ENCODE measurements at regions not wholly inside any gene's neighbourhood (a gene's known extent, or its start where the extent isn't known, plus 50 kb on each side); places are given as distances from the start of the nearest gene placed in this dataset.
"Not testable (repeated sequence)": the region's sequence is repeated elsewhere in the genome, so short reads cannot be mapped to it uniquely, and the experiment has no call there.

GRCh38 chr1:118555638-118556037, 370.6 kb upstream of the SPAG17 start:
- H3K4me3 ChIP-seq: no peak overlapping the region
- H3K4me1 ChIP-seq: no peaks in the 10 kb centered on the region
- H3K27ac ChIP-seq: no peak overlapping the region
- no peaks in the 10 kb centered on the region for H3K9me3 ChIP-seq
- H3K36me3 ChIP-seq: no peaks in the 10 kb centered on the region
- DNase-seq: no peak
- H3K27me3 ChIP-seq: no peaks in the 10 kb centered on the region
- 89 to 91% methylated on average over 3 of the region's 3 CpGs for WGBS, 2 donors
- no peak for TF ChIP-seq EP300 (IDR thresholded peaks at IDR 0.05)
- no peak for TF ChIP-seq POLR2AphosphoS5 (IDR thresholded peaks at IDR 0.05)
- no peak for TF ChIP-seq POLR2A (IDR thresholded peaks at IDR 0.05)
- TF ChIP-seq CTCF (IDR thresholded peaks at IDR 0.05): no peak
- intact Hi-C loops (cut with DNase I): no loop called here

GRCh38 chr1:118535901-118536300, 350.9 kb upstream of the SPAG17 start:
- no peak for DNase-seq
- TF ChIP-seq EP300 (IDR thresholded peaks at IDR 0.05): no peak
- no peak for TF ChIP-seq POLR2AphosphoS5 (IDR thresholded peaks at IDR 0.05)
- TF ChIP-seq CTCF (IDR thresholded peaks at IDR 0.05): no peak
- no peak for TF ChIP-seq POLR2A (IDR thresholded peaks at IDR 0.05)
- H3K4me1 ChIP-seq: no peaks in the 10 kb centered on the region
- no peaks in the 10 kb centered on the region for H3K27me3 ChIP-seq
- no peaks in the 10 kb centered on the region for H3K36me3 ChIP-seq
- intact Hi-C loops (cut with DNase I): no loop called here
- H3K4me3 ChIP-seq: no peak overlapping the region
- WGBS, 2 donors: 47 to 58% methylated on average over 3 of the region's 3 CpGs
- no peak overlapping the region for H3K27ac ChIP-seq
- H3K9me3 ChIP-seq: no peaks in the 10 kb centered on the region

- H3K9me3 ChIP-seq; H3K4me1 ChIP-seq; H3K36me3 ChIP-seq; intact Hi-C loops (cut with DNase I); DNase-seq; H3K27me3 ChIP-seq; H3K4me3 ChIP-seq; H3K27ac ChIP-seq: not testable (repeated sequence)
- 77 to 94% methylated on average over 1 of the region's 1 CpG for WGBS, 2 donors
Observed at GRCh38 chr1:118511922-118512321, 326.9 kb upstream of the SPAG17 start.

- Histone ChIP-seq H3K27ac (no peak overlapping the region), H3K4me3 (no peak overlapping the region), H3K27me3 (no peaks in the 10 kb centered on the region), H3K9me3 (no peaks in the 10 kb centered on the region), H3K36me3 (no peaks in the 10 kb centered on the region), H3K4me1 (no peaks in the 10 kb centered on the region)
- DNase-seq: no peak
- TF ChIP-seq POLR2AphosphoS5 (IDR thresholded peaks at IDR 0.05): no peak
- TF ChIP-seq POLR2A (IDR thresholded peaks at IDR 0.05): no peak
- no peak for TF ChIP-seq EP300 (IDR thresholded peaks at IDR 0.05)
- TF ChIP-seq CTCF (IDR thresholded peaks at IDR 0.05): no peak
- intact Hi-C loops (cut with DNase I): no loop called here
- 13 to 52% methylated on average over 4 of the region's 4 CpGs for WGBS, 2 donors
Observed at GRCh38 chr1:118504867-118505266, 319.8 kb upstream of the SPAG17 start.

- intact Hi-C loops (cut with DNase I): no loop called here
- 9 to 26% methylated on average over 2 of the region's 2 CpGs for WGBS, 2 donors
- H3K4me1 ChIP-seq: no peaks in the 10 kb centered on the region
- H3K36me3 ChIP-seq: no peaks in the 10 kb centered on the region
- H3K4me3 ChIP-seq: no peak overlapping the region
- H3K9me3 ChIP-seq: no peaks in the 10 kb centered on the region
- DNase-seq: no peak
- H3K27ac ChIP-seq: no peak overlapping the region
- no peaks in the 10 kb centered on the region for H3K27me3 ChIP-seq
- TF ChIP-seq POLR2A (IDR thresholded peaks at IDR 0.05) (no peak), CTCF (IDR thresholded peaks at IDR 0.05) (no peak), EP300 (IDR thresholded peaks at IDR 0.05) (no peak), POLR2AphosphoS5 (IDR thresholded peaks at IDR 0.05) (no peak)
Observed at GRCh38 chr1:118504221-118504644, 319.2 kb upstream of the SPAG17 start.

Measured in sigmoid colon (tissue), 6 donors.